OCI-LY1 (cell line): ENCODE measurements at regions not wholly inside any gene's neighbourhood (a gene's known extent, or its start where the extent isn't known, plus 50 kb on each side); places are given as distances from the start of the nearest gene placed in this dataset.

ENCODE experiments used
- H2AFZ ChIP-seq: fragments of 200-600 bp; sonication (generic), shearing (Covaris generic); 2 replicates; pipeline ENCODE4 v1.6.0; 2014; ENCODE audit warnings: antibody characterized with exemption, mild to moderate bottlenecking, low read length
- H3F3A ChIP-seq: fragments of 200-600 bp; sonication (generic), shearing (Covaris generic); 2 replicates; pipeline ENCODE4 v1.6.0; 2014; ENCODE audit warnings: mild to moderate bottlenecking, antibody characterized with exemption, low read length, moderate library complexity; ENCODE audit not compliant: insufficient read depth
- H3K27ac ChIP-seq: fragments of 200-600 bp; sonication (generic); 2 replicates; pipeline ENCODE4 v1.5.1; 2014; ENCODE audit warnings: low read length, mixed run types, mild to moderate bottlenecking, low read depth; ENCODE audit not compliant: poor library complexity, severe bottlenecking
- H3K27me3 ChIP-seq: fragments of 200-600 bp; sonication (generic); 2 replicates; pipeline ENCODE4 v1.6.0; 2014; ENCODE audit warnings: antibody characterized with exemption, mild to moderate bottlenecking, low read length, moderate library complexity; ENCODE audit not compliant: insufficient read depth
- H3K36me3 ChIP-seq: fragments of 200-600 bp; sonication (generic); 2 replicates; pipeline ENCODE4 v1.6.1; 2014; ENCODE audit warnings: mild to moderate bottlenecking, antibody characterized with exemption, low read length, moderate library complexity, mixed read lengths; ENCODE audit not compliant: insufficient read depth
- H3K4me1 ChIP-seq: fragments of 200-600 bp; sonication (generic); 2 replicates; pipeline ENCODE4 v1.5.1; 2014; ENCODE audit warnings: mild to moderate bottlenecking, low read length, moderate library complexity; ENCODE audit not compliant: insufficient read depth, severe bottlenecking
- H3K4me2 ChIP-seq: fragments of 200-600 bp; sonication (generic), shearing (Covaris generic); 2 replicates; pipeline ENCODE4 v1.6.1; 2014; ENCODE audit warnings: low read length
- H3K4me3 ChIP-seq: fragments of 200-600 bp; sonication (generic); 2 replicates; pipeline ENCODE4 v1.5.1; 2014; ENCODE audit warnings: low read length, low read depth, mild to moderate bottlenecking, mixed read lengths; ENCODE audit not compliant: poor library complexity, severe bottlenecking
- H3K79me2 ChIP-seq: fragments of 200-600 bp; shearing (Covaris generic); 2 replicates; pipeline ENCODE4 v1.6.1; 2016; ENCODE audit warnings: mixed run types, low read length, mixed read lengths; ENCODE audit not compliant: insufficient read depth
- H3K9ac ChIP-seq: fragments of 200-600 bp; sonication (generic), shearing (Covaris generic); 2 replicates; pipeline ENCODE4 v1.6.1; 2014; ENCODE audit warnings: mild to moderate bottlenecking, low read length, mixed read lengths
- H3K9me2 ChIP-seq: fragments of 200-600 bp; sonication (generic), shearing (Covaris generic); 2 replicates; pipeline ENCODE4 v1.6.1; 2014; ENCODE audit warnings: low read depth, mild to moderate bottlenecking, low read length, mixed read lengths
- H3K9me3 ChIP-seq: fragments of 200-600 bp; shearing (Covaris generic); 2 replicates; pipeline ENCODE4 v1.6.1; 2014; ENCODE audit warnings: low read length, mixed read lengths
- H4K20me1 ChIP-seq: fragments of 200-600 bp; sonication (generic), shearing (Covaris generic); 2 replicates; pipeline ENCODE4 v1.6.0; 2016; ENCODE audit warnings: mild to moderate bottlenecking, low read length; ENCODE audit not compliant: insufficient read depth
- CTCF ChIP-seq: fragments of 200-600 bp; sonication (generic), shearing (Covaris generic); IDR thresholded peaks from 2 replicates; pipeline ENCODE4 v1.5.1; 2017; ENCODE audit warnings: mild to moderate bottlenecking, antibody characterized with exemption, low read length, moderate library complexity, mixed read lengths
- EZH2 ChIP-seq: fragments of 200-600 bp; sonication (generic), shearing (Covaris generic); IDR thresholded peaks from 2 replicates; pipeline ENCODE4 v1.8.0; 2017; ENCODE audit warnings: borderline replicate concordance, mixed run types, mild to moderate bottlenecking, antibody characterized with exemption, low read length, moderate library complexity, mixed read lengths

DNA sequence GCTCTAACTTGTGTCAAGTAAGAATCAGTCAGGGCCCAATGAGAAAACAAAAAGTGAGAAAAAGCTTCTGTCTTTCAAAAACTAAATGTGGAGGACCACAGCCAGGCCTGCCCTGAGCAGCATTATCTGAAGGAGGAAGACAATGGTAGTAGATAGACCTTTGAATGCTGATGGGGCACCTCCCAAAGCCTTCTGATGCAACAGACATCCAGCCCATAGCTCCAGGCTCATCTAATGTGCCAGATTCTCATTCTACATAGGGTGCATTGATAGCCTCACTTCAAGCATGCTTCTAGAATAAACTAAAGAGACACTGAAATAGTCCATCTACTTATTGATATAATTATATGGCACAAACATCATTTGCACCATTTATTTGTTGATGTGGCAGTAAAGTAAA lies 351.6 kb downstream of the HHIPL2 start:
- H3K79me2 ChIP-seq, result no peaks in the 10 kb centered on the region
- no peaks in the 10 kb centered on the region for H3K4me1 ChIP-seq
- H3K9me3 ChIP-seq, result no peaks in the 10 kb centered on the region
- H3K4me2 ChIP-seq, result no peak overlapping the region
- H3K36me3 ChIP-seq, result no peaks in the 10 kb centered on the region
- H4K20me1 ChIP-seq, result no peaks in the 10 kb centered on the region
- no peak overlapping the region for H3K9ac ChIP-seq
- H3K4me3 ChIP-seq, result no peak overlapping the region
- H2AFZ ChIP-seq, result no peak overlapping the region
- no peaks in the 10 kb centered on the region for H3K9me2 ChIP-seq
- H3K27ac ChIP-seq, result no peak overlapping the region
- TF ChIP-seq CTCF (no peak), EZH2 (no peak)
- no peaks in the 10 kb centered on the region for H3K27me3 ChIP-seq
- H3F3A ChIP-seq, result no peaks in the 10 kb centered on the region

DNA sequence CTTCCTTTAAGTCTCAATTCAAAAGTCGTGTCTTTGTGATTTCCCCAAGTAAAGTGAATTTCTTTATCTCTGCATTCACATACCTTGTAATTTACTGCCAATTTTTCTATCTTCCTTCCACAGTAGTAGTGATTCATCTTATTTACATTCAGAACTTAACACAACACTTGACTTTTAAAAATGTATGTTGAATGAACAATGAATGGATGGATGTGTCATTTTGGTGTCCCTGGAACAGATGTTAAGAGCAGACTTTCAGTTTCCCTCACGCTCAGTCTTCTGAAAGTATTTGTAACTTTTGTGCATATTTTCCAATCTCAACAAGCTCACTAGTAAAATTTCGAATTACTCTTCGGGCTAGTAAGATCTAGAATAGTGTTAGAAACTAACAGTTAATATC lies 352.0 kb downstream of the HHIPL2 start:
- Histone ChIP-seq H3K9me2 (no peaks in the 10 kb centered on the region), H3F3A (no peaks in the 10 kb centered on the region), H2AFZ (no peak overlapping the region), H3K4me1 (no peaks in the 10 kb centered on the region), H3K27ac (no peak overlapping the region), H3K9ac (no peak overlapping the region), H3K4me2 (no peak overlapping the region), H3K4me3 (no peak overlapping the region), H3K36me3 (no peaks in the 10 kb centered on the region), H3K9me3 (no peaks in the 10 kb centered on the region), H3K79me2 (no peaks in the 10 kb centered on the region), H4K20me1 (no peaks in the 10 kb centered on the region), H3K27me3 (no peaks in the 10 kb centered on the region)
- TF ChIP-seq EZH2, result no peak
- no peak for TF ChIP-seq CTCF

- Histone ChIP-seq H3K79me2 (no peaks in the 10 kb centered on the region), H3K9me2 (no peaks in the 10 kb centered on the region), H3K27me3 (no peaks in the 10 kb centered on the region), H3K9me3 (no peaks in the 10 kb centered on the region), H3F3A (no peaks in the 10 kb centered on the region), H3K27ac (no peak overlapping the region), H4K20me1 (no peaks in the 10 kb centered on the region), H3K4me2 (no peak overlapping the region), H3K9ac (no peak overlapping the region), H3K36me3 (no peaks in the 10 kb centered on the region), H3K4me3 (no peak overlapping the region), H3K4me1 (no peaks in the 10 kb centered on the region), H2AFZ (no peak overlapping the region)
- no peak for TF ChIP-seq EZH2
- TF ChIP-seq CTCF, result no peak
These were observed 358.7 kb downstream of the HHIPL2 start for GRCh38 chr1:222189218-222189617.
